HG03060 (cell line): ENCODE measurements at regions not wholly inside any gene's neighbourhood (a gene's known extent, or its start where the extent isn't known, plus 50 kb on each side); places are given as distances from the start of the nearest gene placed in this dataset.

Experiments
- ATAC-seq: cut with Tn5 transposase; IDR thresholded peaks from one replicate; pipeline ENCODE4 v1.9.1; 2021; ENCODE audit warnings: low read depth, moderate number of reproducible peaks; ENCODE audit not compliant: unreplicated experiment

GRCh38 chr6:144888621-144889020, 603.5 kb downstream of the UTRN start:
- no peak for ATAC-seq

DNA sequence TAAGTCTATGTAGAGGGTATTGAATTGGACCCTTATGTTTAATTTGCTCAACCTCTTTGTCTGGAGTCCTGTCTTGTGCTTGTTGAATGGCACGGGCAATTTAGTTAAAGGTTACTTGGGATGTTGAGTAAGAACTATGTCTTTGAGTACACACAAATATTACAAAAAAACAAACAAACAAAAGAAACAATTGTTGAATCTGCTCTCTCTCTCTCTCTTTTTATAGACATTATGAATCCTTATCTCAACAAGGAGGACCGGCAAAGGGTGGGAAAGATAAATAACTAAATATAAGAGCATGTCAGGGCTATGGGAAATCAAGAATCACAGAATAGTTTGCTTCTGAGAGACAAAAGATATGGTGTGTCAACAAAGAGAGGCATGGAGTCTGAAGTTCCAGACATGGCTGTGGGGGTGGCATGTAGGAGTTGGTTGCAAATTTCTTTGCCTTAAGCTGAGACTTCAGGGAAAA, 608.6 kb downstream of the UTRN start:
- no peak for ATAC-seq

DNA sequence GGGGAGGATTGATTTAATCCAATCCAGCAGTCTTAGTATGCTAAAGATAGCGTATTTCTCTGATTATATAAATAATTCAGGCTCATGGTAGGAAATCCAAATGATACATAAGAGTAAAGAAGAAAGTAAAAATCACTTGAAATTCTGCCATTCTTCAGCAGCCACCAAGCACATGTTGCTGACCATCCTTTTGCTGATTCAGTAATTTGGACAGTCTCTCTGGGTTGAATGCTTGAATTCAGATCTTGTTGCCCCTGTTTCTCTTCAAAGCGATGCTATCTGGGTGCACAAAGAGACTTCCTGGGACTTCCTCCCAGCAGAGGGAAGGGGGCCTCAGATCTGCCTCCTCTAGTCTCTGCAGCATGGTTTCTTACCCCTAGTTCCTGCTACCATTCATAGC, 609.1 kb downstream of the UTRN start:
- no peak for ATAC-seq

DNA sequence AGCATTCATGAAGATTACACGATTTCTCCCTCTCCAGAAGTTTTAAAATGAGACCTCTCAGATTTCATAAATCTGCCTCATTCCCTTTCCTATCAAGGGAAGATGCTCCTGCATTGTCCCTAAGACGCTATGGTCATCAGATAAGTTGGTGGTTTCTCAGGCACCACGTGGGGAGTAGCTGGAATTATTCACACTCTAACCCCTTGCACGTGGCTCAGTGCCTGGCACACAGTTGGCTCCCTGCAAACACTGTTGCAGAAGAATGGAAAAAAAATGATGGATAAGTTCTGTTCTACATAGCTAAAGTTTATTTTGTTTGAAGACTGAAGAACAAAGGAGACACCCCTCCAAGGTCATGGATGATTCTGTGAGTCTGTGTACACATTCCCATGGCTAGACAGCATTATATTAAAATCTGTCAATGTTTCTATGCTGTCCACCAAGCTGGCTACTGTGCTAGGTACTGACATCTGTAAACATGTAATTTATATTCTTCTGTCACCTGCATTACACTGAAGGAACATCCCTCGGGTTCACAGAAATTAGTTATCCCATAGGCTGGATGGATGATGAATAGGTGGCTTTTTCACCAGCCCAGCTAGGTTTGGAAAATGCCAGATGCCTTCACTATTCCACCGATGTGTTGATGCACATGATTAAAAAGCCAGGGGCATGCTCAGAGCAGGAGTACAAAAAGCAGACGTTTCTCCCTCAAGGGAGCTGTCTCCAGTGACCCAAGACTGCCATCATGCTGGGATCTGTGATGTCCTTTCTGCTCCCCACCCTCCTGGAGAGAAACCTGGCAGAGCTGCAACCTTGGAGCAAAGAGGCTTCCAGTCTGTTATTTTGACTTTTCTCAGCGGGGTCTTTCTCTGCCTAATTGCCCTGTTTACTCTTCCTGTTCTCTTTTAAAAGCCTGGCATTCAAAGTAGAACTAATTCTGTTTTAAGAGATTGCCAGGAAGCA, 610.5 kb downstream of the UTRN start:
- ATAC-seq: no peak

DNA sequence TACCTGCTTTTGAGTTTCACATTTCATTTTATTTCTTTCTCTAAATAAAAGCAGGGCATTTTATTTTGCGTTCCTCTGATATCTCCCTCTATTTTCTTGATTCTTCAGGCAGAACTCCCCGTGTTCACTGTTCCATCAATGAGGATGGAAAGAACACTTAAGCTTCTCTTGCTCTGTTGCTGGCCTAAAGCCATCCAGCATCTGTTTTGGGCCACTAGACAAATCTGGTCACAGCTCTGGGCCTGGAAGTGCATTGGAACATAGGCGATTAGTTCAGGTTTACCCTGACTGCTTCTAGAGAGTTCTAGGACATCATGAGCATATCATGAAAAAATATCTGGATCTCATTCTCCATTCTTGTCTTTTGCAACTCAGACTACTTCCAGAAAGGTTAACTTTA, 611.2 kb downstream of the UTRN start:
- no peak for ATAC-seq

DNA sequence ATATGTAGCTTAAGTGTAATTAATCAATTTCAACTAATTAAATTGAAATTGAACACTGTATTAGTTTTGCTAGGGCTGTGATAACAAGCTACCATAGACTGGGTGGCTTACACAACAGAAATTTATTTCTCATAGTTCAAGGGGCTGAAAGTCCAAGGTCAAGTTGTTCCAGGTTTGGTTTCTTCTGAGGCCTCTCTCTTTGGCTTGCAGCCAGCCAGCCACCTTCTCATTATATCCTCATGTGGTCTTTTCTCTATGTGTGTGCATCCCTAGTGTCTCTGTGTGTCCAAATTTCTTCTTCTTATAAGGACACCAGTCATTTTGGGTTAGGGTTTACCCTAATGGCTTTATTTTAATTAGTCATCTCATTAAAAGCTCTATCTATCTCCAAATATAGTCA, 611.7 kb downstream of the UTRN start:
- ATAC-seq: no peak

GRCh38 chr6:144897441-144897921, 612.3 kb downstream of the UTRN start:
- ATAC-seq: no peak

GRCh38 chr6:144898052-144898689, 613.0 kb downstream of the UTRN start:
- ATAC-seq: no peak

GRCh38 chr6:144898741-144899140, 613.6 kb downstream of the UTRN start:
- ATAC-seq: no peak

- ATAC-seq: no peak
Observed at GRCh38 chr6:144899161-144899560, 614.0 kb downstream of the UTRN start.

DNA sequence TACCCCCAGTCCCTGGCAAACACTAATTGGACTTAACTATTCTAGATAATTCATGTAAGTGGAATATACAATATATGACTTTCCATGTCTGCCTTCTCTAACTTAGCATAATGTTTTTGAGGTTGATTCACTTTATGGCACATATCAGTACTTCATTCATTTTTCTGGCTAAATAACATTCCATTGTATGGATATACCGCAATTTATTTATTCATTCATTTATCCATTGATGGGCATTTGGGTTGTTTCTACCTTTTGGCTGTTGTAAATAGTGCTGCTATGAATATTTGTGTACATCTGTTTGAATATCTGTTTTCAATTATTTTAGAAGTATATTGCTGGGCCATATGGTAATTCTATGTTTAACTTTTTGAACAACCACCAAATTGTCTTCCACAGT, 616.3 kb downstream of the UTRN start:
- ATAC-seq: no peak

- no peak for ATAC-seq
Observed at GRCh38 chr6:144908004-144908403, 622.9 kb downstream of the UTRN start.

DNA sequence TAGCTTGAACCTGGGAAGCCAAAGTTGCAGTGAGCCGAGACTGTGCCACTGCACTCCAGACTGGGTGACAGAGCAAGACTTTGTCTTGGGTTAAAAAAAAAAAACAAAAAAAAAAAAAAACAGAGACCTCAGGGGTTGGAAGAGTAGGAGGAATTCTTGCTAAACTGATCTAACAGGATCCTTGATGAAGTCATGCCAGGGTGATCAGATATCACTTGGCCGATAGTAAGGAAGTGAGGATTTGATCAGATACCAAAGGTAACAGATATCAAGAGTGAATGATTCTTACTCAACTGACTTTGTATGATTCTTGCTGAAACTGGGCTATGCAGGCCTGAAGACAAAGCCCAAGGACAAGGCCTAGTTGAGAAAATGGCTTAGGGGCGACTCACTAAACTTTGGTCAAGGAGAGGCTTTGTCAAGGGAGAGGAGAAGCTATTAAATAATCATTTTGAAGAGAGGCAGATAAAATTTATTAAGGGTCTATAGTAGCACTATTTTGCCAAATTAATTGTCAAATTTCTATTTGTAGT, 624.7 kb downstream of the UTRN start:
- ATAC-seq: no peak

- no peak for ATAC-seq
Observed at GRCh38 chr6:144911322-144911721, 626.2 kb downstream of the UTRN start.

DNA sequence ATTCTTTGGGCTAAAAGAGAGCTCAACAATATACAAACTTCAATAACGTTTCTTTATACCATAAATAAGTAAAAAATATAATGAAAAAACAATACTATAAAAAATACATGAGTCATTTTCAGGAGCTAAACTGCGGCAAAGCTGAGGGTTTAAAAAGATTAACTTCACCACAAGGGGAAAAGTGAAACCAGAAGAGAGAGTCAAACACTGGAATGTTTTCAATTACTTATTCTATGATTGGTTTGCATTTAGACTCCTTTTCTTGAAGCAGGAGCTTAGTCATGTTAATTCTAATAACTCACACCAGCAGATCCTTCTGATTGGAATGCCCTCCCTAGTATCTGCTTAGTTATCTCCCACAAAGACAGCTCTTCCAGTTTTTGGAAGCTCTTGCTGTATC, 627.3 kb downstream of the UTRN start:
- no peak for ATAC-seq

- ATAC-seq: no peak
Observed at GRCh38 chr6:144918073-144918472, 632.9 kb downstream of the UTRN start.

GRCh38 chr6:144919560-144919959, 634.4 kb downstream of the UTRN start:
- ATAC-seq: no peak

GRCh38 chr6:144920391-144920961, 635.3 kb downstream of the UTRN start:
- no peak for ATAC-seq

- ATAC-seq: no peak
Observed at GRCh38 chr6:144921206-144921975, 636.3 kb downstream of the UTRN start.

- no peak for ATAC-seq
Observed at GRCh38 chr6:144922120-144922722, 637.1 kb downstream of the UTRN start.
